ENCODE measurements at regions not wholly inside any gene's neighbourhood (a gene's known extent, or its start where the extent isn't known, plus 50 kb on each side); places are given as distances from the start of the nearest gene placed in this dataset.

- no peak for TF ChIP-seq CTCF (IDR thresholded peaks at IDR 0.05; ENCODE audit: insufficient read depth, low read depth, low read length)
- TF ChIP-seq EZH2 (IDR thresholded peaks at IDR 0.05; ENCODE audit: insufficient read depth, low read length): no peak
These were observed 287.8 kb downstream of the BCL11B start for GRCh38 chr14:98984027-98984718.

Measured in astrocyte (in vitro differentiated cells and primary cell).